Fibroblast of skin of scalp (primary cell): ENCODE measurements at regions not wholly inside any gene's neighbourhood (a gene's known extent, or its start where the extent isn't known, plus 50 kb on each side); places are given as distances from the start of the nearest gene placed in this dataset.
"Not testable (repeated sequence)": the region's sequence is repeated elsewhere in the genome, so short reads cannot be mapped to it uniquely, and the experiment has no call there.

Experiments used
- DNase-seq: peaks from one replicate; pipeline ENCODE4 v3.0.0-alpha.2; 2013

DNA sequence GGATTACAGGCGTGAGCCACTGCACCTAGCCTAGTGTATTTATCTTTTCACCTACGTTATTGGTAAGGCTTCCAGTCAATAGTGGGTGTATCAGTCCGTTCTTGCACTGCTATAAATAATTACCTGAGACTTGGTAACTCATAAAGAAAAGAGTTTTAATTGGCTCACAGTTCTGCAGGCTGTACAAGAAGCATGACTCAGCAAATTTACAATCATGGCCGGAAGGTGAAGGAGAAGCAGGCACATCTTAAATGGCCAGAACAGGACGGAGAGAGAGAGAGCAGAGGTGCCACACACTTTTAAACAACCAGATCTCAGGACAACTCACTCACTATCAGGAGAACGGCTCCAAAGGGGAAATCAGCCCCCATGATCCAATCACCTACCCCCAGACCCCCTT, 873.3 kb upstream of the AUTS2 start:
- no peak for DNase-seq

DNA sequence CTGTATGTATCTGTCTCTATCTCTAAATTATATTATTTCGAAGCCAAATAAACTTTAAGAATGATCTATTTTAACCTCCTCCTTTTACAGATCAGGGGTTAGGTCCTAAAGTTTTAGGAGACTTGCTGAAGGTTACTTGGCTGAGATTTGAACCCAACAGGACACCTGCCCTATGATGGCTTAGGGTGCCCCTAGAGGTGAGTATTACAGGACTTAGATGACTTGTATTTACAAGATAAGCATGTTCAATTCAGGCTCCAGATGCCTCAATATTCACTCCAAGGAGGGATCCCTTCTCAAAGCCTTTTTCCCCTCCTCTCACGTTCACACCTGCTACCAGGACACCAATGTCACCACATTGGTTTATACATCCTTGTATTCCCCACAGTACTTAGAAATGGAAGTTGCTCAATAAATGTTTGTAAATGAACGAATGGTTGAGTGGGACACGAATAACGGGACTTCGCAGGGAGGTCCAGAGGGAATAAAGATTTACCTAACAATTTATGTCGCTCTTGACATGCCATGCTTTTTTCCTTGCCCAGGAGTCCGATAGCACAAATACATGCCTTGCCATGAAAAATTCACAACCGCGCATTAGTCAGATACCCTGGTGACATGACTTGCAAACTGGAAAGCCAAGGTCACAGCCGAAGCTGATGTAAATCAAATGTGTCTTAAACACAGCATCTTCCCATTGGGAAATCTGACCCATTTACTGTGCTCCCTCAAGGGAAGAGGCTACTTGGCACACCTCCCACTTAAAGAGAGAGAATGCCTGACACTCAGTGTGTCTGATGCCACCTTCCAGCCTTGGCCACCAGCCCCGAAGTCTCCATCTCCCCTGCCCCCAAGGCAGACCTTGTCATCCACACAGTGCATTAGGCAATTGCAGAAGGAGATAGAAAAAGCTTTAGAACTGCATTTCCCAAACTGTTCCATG, 872.2 kb upstream of the AUTS2 start:
- no peak for DNase-seq

DNA sequence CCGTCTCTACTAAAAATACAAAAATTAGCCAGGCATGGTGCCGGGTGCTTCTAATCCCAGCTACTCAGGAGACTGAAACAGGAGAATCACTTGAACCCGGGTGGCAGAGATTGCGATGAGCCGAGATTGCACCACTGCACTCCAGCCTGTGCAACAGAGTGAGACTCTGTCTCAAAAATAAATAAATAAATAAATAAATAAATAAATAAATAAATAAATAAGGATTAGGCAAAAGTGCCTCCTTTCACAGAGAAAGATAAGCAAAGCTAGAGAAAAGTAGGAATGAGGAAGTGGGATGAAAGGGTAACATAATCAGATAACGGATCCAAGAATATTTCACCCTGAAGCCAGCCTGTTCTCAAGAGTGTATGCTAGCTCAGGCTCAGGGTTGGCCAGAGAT, 869.6 kb upstream of the AUTS2 start:
- not testable (repeated sequence) for DNase-seq

GRCh38 chr7:68729371-68729770, 868.9 kb upstream of the AUTS2 start:
- no peak for DNase-seq

GRCh38 chr7:68730194-68730593, 868.1 kb upstream of the AUTS2 start:
- DNase-seq, result no peak

- DNase-seq, result no peak
Observed at GRCh38 chr7:68730964-68731363, 867.3 kb upstream of the AUTS2 start.

DNA sequence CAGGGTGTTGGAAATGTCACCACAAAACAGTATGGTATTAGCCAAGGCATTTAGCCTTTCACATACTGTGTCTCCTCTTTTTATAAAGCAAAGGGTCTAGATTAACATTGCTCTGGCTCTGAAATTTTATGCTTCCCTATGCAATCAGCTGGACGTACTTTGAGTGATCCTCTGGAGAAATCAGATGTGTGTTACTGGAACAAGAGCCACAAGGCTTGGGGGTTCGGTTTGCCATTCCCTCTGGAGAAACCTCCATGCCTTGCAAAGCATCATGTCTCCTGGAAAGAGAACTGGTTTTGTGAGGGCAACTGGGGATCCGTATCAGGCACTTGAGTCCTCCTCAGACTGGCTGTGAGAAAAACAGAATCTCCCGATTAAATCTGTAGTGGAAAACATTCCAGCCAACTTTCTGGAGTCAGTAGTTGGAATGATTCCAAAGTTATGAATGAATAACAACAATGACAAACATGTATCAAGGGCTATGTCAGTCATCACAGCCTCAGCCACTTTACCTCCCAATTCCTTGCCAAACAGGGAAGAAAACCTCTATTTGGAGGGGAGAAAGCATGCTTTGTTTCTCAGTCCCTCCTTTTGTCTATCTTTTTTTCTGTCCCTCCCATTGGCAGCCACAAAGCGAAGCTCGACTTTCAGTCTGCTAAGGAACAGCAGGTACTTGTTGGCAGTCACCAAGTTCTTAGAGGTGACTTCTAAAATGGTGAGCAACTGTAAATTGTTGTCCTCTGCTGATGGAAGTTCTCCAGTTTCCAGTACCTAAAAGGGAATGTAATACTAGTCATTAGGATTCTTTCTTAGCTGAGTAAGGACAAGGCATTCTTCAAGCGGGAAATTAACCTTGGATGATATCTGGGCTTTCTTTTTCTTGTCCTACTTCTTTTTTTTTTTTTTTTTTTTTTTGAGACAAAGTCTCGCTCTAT, 864.8 kb upstream of the AUTS2 start:
- DNase-seq, result peak; percentile 37

DNA sequence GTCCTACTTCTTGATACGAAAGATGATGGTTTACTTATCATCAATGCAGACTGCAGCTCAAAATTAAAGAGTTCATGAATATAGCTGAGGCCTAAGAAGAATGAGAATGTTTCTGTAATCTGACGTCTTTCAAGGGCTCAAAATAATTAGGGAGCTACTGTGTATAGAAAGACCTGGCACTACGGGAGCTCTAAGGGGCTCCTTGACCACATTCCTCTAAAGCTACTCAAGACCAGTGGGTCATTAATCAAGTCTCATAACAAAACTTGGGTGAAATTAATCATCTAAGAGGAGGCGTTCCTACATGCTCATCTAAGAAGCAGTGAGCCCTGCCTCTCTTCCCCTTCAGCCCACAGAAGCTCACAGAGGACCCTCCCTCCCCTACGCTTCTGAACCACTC, 863.8 kb upstream of the AUTS2 start:
- DNase-seq, result no peak

DNA sequence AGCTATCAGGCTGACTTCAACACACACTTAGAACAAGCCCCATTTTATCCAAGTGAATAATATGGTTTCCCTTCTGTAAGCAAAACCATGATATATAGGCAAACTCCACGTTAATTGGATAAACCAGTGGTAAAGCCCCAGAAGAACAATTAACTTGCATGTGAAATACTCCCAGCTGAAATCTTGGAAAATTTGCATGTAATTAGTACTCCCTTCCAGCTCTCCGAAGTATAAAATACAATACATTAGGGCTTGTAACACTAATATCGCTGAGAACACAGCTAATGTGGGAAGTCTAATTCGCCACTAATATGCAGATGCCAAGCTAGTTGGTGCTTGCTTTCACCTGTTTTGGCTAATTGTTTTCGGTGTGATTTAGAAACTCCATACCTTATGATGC, 859.0 kb upstream of the AUTS2 start:
- no peak for DNase-seq

DNA sequence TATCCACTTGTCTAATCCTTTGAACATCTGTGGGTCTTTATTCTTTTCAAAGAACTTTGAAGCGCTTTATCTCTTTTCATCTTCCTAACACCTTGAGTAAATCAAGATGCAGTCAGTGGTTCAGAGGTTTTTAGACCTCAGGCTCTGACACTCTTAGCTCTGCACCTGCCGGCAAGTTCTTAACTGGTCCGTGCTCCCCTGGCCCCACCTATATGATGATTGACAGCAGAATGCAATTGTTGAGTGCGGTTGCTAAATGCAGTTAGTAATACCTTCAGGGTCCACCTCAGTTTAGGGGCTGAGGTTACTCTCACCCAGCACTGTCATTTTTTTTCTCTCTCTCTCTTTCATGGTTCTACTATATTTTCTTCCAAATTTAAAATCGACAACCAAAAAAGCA, 854.2 kb upstream of the AUTS2 start:
- DNase-seq, result no peak

DNA sequence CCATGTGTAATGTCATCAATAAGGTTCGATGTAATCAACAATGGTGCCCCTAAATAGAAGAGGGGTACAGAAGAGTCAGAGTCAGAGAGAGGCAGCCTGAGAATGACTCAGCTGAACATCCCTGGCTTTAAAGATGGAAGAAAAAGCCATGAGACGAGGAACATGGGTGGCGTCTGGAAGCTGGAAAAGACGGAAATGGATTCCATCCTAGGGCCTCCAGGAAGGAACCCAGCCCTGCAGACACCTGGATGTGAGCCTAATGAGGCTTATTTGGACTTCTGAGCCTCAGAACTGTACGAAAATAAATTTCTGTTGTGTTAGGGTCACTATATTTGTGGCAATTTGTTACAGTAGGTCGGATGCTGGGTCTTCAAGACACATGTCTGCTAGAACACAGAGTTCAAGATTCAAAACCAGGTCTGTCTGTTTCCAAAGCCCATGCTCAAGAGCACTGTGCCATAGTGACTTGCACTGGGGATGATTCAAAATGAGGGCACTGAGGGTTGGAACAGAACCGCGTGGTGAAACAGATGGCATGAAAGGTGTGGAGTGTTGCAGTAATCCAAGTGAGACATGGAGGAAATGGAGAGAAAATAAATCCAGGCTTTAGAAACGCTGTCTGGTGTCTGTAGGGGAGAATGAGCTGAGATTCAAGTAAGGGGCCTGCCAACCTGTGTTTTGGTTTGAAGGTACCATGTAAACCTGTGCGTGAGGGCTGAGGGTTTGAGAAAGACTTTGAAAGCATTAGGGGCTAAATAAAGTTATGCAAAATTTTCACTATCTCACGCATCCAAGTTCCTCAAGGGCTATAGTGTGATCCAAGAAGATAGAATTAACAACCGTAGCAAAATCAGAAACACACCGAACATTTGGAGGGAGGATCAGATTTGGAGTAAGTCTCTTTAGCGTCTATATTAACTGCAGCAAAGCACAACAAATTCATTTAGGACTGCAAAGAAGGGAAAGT, 849.1 kb upstream of the AUTS2 start:
- no peak for DNase-seq

GRCh38 chr7:68752485-68753178, 845.6 kb upstream of the AUTS2 start:
- DNase-seq, result peak; percentile 31

GRCh38 chr7:68754414-68754813, 843.9 kb upstream of the AUTS2 start:
- DNase-seq, result no peak

DNA sequence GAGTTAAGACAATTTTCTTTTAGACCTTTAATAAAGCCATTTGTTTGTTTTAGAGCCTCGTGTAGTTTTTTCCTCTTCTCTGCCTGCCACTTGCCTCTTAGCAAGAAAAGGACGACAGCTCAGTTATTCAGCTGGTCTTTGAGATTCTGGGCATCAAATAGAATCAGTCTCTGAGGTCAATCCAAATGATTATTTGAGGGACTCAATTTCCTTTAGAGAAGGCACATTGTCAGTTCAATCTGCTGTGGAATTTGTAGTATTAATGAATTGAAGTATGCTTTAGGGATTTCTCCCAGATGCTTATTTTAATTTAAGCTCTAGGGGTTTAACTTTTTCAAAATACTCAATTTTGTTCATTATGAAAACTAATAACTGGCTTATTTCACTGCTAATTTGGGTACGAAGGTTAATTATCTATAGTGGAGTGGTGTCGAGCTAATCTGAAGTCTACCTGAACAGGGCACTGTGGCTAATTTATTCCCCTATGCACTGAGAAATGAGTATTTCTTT, 841.2 kb upstream of the AUTS2 start:
- DNase-seq, result no peak

DNA sequence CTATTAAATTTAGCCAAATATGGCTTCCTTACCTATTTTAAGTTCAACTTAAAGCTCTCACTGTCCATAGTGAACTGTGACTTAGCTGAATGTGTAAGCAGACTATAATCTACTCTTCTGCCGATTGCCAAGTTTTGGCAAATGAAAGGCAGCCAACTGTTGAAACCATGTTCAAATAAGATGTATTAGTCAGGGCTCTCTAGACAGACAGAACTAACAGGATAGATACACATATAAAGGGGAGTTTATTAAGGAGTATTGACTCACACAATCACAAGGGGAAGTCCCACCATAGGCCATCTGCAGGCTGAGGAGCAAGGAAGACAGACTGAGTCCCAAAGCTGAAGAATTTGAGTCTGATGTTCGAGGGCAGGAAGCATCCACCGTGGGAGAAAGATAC, 837.7 kb upstream of the AUTS2 start:
- DNase-seq, result peak; percentile 3

DNA sequence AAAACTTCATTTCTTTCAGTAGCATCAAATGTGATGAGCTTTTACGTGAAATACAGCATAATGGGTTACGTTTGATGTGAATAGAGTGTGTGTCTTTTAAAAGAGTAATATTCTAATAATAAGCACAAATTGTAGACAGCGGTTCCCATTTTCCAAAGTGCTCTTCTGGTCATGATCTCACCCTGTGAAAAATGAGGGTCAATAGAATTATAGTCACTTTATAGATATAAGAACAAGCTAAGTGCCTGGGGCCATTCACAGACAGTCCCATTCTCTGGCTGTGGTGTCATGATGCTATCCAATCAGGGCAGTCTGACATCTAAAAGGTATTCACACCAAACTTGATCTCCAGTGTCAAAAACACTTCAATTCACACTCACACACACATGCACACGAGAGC, 830.8 kb upstream of the AUTS2 start:
- DNase-seq, result no peak

- peak; percentile 13 for DNase-seq
Observed at GRCh38 chr7:68770649-68771048, 827.6 kb upstream of the AUTS2 start.

DNA sequence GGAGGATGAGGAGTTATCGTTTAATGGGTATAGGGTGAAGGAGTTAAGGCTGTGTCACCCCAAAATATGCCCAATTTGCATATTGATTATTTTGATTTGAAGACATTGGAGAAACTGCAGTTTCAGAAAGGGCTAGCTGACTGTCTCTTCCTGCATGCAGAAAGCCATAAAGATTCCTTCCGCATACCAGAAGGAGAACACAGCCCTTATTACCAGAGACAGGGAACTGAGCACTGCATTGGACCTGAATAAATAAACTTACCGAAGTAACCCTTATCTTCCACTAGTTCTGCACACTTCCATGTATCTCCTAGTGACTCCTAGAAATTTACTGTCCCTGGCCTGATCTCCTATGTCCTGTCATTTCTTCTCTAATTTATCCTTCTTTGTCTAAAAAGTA, 821.9 kb upstream of the AUTS2 start:
- no peak for DNase-seq

- no peak for DNase-seq
Observed at GRCh38 chr7:68783684-68784083, 814.6 kb upstream of the AUTS2 start.

- DNase-seq, result peak; percentile 39
Observed at GRCh38 chr7:68785036-68785435, 813.2 kb upstream of the AUTS2 start.

DNA sequence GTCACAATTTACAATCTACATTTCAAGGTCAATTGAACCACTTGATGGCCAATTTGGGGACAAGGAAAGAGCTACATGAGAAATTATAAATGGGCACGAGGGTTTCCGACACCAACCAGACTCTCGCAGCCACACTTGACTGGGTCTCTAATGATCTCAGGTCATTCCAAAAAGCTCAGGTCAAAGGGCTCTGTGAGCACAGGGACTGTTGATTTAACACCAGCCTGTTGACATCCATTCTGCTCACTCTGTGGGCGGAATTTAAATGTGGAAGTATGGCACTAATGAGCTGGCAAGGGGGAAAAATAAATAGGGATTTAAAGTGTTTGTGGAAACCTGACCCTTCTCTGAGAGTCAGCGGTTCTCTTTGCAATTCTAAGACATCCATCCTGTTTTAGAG, 810.7 kb upstream of the AUTS2 start:
- DNase-seq, result no peak
